ENCODE measurements at regions not wholly inside any gene's neighbourhood (a gene's known extent, or its start where the extent isn't known, plus 50 kb on each side); places are given as distances from the start of the nearest gene placed in this dataset.

DNA sequence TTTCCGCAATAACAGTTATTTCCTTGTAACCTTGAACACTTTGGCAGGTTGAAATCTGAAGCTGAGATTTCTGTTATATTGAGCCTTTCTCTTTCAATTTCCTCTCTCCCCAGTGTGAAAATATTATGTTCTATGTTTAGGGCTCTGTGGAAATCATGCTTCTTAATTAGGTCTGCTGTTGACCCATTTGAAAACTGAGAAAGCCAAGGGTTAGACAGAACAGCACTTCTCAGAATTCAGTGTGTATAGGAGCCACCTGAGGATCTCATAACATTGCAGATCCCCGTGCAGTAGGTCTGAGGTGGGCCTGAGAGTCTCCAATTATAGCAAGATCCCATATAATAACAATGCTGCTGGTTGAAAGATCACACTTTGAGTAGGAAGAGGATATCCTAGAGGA lies 230.2 kb upstream of the NT5C1B start:
- TF ChIP-seq, protein P1, sequence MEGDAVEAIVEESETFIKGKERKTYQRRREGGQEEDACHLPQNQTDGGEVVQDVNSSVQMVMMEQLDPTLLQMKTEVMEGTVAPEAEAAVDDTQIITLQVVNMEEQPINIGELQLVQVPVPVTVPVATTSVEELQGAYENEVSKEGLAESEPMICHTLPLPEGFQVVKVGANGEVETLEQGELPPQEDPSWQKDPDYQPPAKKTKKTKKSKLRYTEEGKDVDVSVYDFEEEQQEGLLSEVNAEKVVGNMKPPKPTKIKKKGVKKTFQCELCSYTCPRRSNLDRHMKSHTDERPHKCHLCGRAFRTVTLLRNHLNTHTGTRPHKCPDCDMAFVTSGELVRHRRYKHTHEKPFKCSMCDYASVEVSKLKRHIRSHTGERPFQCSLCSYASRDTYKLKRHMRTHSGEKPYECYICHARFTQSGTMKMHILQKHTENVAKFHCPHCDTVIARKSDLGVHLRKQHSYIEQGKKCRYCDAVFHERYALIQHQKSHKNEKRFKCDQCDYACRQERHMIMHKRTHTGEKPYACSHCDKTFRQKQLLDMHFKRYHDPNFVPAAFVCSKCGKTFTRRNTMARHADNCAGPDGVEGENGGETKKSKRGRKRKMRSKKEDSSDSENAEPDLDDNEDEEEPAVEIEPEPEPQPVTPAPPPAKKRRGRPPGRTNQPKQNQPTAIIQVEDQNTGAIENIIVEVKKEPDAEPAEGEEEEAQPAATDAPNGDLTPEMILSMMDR (IDR thresholded peaks at IDR 0.05; ENCODE audit: low read depth, low read length): no peak
- no peak for TF ChIP-seq EZH2phosphoT487 (IDR thresholded peaks at IDR 0.05; ENCODE audit: low read depth)
